ENCODE measurements at regions not wholly inside any gene's neighbourhood (a gene's known extent, or its start where the extent isn't known, plus 50 kb on each side); places are given as distances from the start of the nearest gene placed in this dataset.

GRCh38 chr2:156181208-156181607 lies 151.3 kb downstream of the NR4A2 start (continued):
- TF ChIP-seq MGA (IDR thresholded peaks at IDR 0.05): no peak
- TF ChIP-seq FOXP4 (CRISPR knock-in tag; IDR thresholded peaks at IDR 0.05; ENCODE audit: borderline replicate concordance): no peak
- TF ChIP-seq ZNF280A (IDR thresholded peaks at IDR 0.05; ENCODE audit: low read depth, partially characterized antibody): no peak
- no peak for TF ChIP-seq ETV1 (tag; conservative IDR thresholded peaks at IDR 0.05; ENCODE audit: low read depth)
- TF ChIP-seq ASH1L (IDR thresholded peaks at IDR 0.05; ENCODE audit: borderline replicate concordance, low read depth, partially characterized antibody): no peak
- no peak for TF ChIP-seq ZNF311 (CRISPR knock-in tag; IDR thresholded peaks at IDR 0.05)
- TF ChIP-seq GTF2F1 (IDR thresholded peaks at IDR 0.05; ENCODE audit: low read depth, low read length): no peak

All from K562 (cell line).